C1 segment of cervical spinal cord (tissue), 14 donors: ENCODE measurements at regions not wholly inside any gene's neighbourhood (a gene's known extent, or its start where the extent isn't known, plus 50 kb on each side); places are given as distances from the start of the nearest gene placed in this dataset.

Experiments used
- DNase-seq, 14 donors: peaks; one replicate each; lab custom pipeline; 2025; lab: John Stamatoyannopoulos, UW

DNA sequence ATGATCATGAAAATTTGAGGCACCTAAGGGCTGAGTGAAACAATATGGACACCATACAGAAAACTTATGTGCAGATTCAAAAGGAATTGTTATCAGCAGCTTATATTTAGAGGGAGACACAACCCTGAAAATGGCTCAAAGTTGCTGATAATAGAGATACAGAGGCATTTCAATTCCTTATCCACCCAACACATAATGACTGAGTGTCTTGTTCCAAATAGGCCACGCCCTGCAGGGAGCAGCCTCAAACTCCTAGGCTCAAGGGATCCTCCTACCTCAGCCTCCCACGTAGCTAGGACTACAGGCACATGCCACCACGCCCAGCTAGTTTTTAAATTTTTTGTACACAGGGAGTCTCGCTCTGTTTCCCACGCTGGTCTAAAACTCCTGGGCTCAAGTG, 79.0 kb downstream of the LBH start:
- DNase-seq: no peak

DNA sequence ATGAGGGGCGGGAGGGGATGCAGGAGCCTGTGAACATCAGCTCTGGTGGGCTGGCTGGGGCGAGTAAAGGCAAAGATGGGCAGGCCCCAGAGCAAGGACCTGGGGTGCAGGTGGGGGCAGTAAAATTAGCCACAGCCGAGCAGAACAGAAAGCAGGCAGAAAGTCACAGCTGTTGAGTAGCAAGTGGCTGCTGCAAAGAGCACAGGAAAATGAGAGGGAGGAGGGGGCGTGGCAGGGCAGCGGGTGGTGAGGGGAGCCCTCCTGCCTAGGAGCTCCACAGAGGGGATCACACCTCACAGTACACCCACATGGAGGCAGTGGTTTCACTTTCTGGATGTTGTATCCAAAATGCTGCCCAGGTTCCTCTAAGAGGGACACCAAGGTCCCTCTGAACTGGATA, 79.6 kb downstream of the LBH start:
- no peak for DNase-seq

GRCh38 chr2:30311711-30312110, 80.4 kb downstream of the LBH start:
- no peak for DNase-seq

DNA sequence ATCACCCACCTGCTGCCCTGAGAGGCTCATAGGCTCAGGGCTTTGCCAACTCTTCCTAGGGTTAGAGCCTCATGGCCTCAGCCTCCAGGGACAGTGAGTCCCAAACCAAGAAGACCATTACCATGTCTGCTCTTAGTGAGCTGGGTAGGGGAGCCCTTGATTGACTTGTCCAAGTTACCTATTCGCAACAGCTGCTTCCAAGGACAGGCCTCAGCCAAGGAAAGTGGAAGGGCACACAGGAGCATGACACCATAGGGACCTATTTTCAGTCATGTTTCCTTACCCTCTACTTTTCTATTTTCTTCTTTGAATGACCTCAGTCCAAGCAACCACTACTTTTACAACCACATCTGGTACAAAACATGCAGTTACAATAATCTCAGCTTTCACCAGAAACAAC, 81.6 kb downstream of the LBH start:
- DNase-seq: no peak

GRCh38 chr2:30314981-30315380, 83.6 kb downstream of the LBH start:
- no peak for DNase-seq

DNA sequence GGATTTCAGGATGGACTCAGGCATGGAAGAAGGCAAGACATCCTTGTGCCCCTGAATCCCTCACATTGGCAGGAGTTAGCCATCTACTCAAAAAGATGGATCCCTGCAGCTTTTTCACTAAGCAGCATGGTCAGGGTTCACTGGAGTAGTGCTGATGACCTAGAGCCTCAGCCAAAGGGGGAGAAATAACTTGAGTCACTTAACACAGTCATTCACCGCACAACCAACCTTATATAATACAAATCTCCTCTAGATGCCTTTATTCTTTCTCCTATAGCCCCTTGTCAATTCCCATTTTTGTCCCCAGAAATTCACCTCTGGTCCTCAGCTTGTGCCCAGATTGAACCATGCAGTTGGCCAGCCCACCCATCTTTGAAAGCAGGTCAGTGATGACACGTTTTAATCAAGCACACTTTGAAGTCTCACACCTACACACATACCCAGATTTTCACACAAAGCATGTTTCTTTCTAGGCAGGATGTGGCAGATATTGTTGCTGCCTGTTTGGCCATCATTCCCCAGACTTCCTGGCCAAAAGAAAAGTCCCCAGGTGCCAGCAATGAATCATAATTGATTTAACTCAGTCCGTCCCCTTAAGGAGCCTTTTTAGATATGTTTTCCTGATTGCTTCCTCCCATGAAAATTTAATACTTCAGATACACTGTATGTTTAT, 84.2 kb downstream of the LBH start:
- no peak for DNase-seq

GRCh38 chr2:30316408-30316807, 85.1 kb downstream of the LBH start:
- DNase-seq: no peak

DNA sequence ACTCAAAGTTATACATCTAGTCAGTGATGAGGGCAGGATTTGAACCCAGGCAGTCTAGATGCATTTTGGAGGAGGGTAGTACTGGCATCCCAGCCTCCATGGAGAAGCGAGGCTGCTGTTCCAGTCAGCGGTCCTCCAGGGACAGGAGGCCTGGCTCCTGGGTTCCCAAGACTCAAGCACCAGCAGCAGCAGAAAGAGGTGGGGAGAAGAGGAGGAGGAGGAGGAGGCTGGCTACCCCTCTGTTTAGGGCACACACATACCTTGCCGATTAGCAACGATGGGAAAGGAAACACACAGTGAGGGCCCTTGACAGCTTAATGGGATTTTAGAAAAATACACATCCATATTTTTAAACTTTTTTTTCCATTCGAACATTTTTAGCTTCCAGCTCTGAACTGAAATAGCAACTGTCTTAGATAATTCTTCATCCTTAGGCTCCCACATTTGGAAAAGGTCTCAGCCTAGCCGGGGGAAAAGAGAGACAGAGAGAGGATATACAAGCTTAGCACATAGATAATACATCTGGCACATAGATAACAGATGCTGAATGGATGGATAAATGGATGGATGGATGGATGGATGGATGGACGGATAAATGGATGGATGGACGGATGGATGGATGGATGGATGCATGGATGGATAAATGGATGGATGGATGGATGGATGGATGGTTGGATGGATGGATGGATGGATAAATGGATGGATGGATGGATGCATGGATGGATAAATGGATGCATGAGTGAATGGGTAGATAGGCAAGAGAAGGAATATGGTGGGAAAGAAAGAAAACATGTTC, 87.9 kb downstream of the LBH start:
- no peak for DNase-seq

DNA sequence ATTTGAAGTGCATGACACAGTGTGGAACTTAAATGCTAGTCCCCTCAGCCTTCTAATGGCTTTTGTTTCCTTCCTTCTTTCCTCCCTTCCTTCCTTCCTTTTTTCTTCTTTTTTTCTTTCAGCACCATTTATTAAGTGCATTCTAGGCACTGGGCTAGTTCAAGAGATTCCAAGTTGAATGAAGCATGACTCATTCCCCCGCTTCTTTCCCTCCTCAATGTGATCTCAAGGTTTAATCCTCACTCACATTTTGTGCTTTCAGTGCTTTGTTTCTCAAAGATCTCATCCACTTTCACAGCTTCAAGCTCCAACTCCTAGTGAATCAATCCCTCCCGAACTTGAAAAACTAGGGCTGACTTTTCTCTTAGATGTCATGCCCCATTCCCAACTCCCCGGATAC, 90.1 kb downstream of the LBH start:
- no peak for DNase-seq

GRCh38 chr2:30323499-30323898, 92.2 kb downstream of the LBH start:
- DNase-seq: no peak

DNA sequence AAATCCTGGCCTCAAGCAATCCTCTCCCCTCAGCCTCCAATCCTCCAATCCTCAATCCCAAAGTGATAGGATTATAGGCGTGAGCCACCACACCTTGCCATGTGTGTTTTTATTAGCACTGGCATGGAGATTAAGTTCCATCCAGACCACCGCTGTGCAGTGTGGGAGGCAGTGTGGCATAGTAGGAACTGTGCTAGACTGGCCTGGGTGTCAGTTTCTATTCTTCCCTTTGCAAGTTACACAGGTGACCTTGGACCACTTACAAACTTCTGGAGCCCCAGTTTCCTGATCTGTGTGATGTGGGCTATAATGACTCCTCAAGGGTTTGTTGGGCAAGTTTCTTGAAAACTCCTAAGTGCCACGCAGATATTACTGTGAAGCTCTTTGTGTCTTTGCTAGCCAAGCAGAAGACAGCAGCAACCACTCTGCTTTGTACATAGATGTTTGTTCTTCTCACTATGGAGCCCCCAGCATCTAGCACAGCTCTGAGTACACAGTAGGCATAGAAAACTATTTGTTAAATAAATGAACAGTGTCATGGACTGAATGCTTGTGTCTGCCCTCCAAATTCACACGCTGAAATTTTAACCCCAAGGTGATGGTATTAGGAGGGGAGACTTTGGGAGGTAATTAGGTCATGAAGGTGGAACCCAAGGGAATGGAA, 93.0 kb downstream of the LBH start:
- DNase-seq: no peak

- DNase-seq: no peak
Measured at GRCh38 chr2:30325600-30326328, 94.4 kb downstream of the LBH start.

DNA sequence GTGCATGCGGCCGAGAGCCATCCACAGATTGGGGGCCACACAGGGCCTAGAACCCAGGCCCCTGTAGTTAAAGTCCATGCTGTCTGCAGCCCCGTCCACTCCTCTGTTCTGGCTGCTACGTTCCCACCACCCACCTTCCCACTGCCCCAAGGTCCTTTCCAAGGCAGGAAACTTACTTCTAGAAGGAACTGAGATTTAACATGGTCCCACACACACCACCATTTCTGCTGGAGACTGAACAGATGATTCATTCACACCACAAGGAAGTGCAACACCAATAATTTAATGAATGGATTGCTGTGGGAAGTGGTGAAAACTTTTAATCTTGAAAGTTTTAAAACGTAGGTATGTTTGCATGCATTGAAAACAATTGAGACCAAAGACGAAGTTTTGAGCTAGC, 95.2 kb downstream of the LBH start:
- DNase-seq: no peak

DNA sequence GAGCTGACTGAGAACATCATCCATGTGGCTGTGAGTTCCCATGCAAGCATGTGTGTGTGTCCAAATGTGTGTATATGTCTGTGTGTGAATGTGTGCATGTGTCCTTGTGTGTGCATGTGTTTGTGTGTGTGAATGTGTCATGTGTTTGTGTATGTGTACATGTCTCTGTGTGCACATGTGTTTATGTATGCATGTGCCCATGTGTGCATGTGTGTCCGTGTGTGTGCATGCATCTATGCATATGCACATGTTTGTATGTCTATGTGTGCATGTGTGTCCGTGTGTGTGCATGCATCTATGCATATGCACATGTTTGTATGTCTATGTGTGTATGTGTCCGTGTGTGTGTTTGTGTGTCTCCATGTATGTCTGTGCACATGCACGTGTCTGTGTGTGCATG, 99.7 kb downstream of the LBH start:
- no peak for DNase-seq

DNA sequence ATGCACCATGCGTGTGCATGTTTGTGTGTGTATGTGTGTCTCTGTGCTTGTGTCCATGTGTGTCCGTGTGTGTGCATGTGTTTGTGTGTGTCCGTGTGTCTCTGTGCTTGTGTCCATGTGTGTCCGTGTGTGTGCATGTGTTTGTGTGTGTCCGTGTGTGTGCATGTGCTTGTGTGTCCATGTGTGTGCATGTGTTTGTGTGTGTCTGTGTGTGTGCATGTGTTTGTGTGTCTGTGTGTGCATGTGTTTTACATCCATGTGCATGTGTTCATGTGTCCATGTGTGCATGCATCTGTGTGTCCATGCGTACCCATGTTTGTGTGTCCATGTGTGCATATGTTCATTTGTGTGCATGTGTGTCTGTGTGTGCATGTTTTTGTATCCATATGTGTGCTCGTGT, 100.5 kb downstream of the LBH start:
- DNase-seq: no peak

DNA sequence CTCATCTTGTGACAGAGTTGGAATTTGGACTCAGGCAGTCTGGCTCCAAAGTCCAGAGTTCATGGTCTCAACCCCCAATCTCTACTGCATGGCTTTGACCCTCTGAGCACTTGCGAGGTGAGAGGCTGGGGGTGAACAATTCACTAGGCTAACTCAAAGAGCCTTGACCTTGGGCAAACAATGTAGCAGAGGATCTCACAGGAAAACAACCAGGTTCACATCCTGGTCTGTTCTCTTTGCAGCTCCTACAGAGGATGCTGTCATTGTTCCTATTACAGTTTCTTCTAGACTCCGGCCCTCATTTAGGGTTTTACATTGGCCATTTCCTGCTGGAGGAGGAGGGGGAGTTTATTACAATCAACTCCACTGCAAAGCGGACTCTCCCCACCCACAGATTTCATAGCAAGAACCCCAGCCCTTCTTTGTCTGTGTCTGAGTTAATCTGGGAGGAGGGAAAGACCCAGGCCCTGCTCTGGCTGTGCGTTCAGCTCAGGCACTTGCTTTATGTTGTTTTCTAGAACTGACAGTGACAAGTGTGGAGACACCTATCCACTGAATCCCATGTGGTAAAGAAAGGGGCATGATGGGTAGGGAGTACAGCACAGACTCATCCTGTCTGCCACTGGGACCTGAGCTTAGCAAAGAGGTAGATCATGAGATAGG, 101.6 kb downstream of the LBH start:
- no peak for DNase-seq

GRCh38 chr2:30334762-30335363, 103.5 kb downstream of the LBH start:
- DNase-seq: no peak

- DNase-seq: no peak
Measured at GRCh38 chr2:30336084-30336483, 104.8 kb downstream of the LBH start.

- DNase-seq: no peak
Measured at GRCh38 chr2:30336978-30337841, 105.9 kb downstream of the LBH start.

GRCh38 chr2:30338475-30338874, 107.1 kb downstream of the LBH start:
- DNase-seq: no peak
